ENCODE measurements at regions not wholly inside any gene's neighbourhood (a gene's known extent, or its start where the extent isn't known, plus 50 kb on each side); places are given as distances from the start of the nearest gene placed in this dataset.

DNA sequence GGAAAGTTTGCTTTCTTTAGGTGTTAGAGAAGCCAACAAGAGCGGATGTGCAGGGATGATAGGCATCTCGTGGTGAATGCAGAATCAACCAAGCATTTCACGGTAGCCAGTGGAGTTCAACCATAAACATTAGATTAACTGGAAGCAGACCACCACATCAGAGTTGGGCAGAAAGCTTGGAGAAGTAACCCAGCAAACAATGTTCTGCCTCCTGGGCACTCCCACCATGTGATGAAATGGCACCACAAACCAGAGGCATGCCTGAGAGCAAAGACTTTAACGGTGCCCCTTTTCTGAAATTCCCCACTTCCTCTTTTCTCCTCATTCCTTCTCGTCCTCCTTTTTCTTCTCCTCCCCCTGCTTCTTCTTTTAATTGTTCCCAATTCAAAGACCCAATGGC, 193.5 kb upstream of the ANKFN1 start:
- Histone ChIP-seq H3K27me3 (no peaks in the 10 kb centered on the region), H3K27ac (no peak overlapping the region), H3K4me3 (no peak overlapping the region), H3K4me1 (no peaks in the 10 kb centered on the region), H3K36me3 (no peaks in the 10 kb centered on the region), H3K9me3 (no peaks in the 10 kb centered on the region)
- TF ChIP-seq EP300 (IDR thresholded peaks at IDR 0.05) (no peak), POLR2A (IDR thresholded peaks at IDR 0.05) (no peak), POLR2AphosphoS5 (IDR thresholded peaks at IDR 0.05) (no peak)
- TF ChIP-seq, protein P1, sequence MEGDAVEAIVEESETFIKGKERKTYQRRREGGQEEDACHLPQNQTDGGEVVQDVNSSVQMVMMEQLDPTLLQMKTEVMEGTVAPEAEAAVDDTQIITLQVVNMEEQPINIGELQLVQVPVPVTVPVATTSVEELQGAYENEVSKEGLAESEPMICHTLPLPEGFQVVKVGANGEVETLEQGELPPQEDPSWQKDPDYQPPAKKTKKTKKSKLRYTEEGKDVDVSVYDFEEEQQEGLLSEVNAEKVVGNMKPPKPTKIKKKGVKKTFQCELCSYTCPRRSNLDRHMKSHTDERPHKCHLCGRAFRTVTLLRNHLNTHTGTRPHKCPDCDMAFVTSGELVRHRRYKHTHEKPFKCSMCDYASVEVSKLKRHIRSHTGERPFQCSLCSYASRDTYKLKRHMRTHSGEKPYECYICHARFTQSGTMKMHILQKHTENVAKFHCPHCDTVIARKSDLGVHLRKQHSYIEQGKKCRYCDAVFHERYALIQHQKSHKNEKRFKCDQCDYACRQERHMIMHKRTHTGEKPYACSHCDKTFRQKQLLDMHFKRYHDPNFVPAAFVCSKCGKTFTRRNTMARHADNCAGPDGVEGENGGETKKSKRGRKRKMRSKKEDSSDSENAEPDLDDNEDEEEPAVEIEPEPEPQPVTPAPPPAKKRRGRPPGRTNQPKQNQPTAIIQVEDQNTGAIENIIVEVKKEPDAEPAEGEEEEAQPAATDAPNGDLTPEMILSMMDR (IDR thresholded peaks at IDR 0.05): no peak
- ATAC-seq: no peak
- WGBS, 2 donors (ENCODE audit: low coverage in 1 of 2): 85 to 92% methylated on average over 4 to 5 of the region's 5 CpGs

DNA sequence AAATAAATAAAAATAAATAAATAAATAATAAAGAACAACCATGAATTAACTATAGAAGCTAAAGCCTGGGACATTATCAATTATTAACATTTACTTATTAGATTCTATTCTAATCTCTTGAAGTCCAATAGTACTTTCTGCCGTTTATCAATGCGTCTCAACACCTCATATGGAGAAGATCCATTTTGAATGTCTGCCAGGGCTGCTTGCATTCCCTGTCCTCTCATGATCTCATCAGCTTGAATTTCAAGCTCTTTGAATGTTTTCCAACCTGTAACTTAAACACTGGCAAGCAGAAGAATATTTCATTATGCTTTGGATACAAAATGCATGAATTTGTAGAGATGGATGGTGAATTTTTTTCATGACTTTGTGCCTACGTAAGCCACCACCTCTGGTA, 191.9 kb upstream of the ANKFN1 start:
- Histone ChIP-seq H3K27me3 (no peaks in the 10 kb centered on the region), H3K9me3 (no peaks in the 10 kb centered on the region), H3K4me3 (no peak overlapping the region), H3K36me3 (no peaks in the 10 kb centered on the region), H3K27ac (no peak overlapping the region), H3K4me1 (no peaks in the 10 kb centered on the region)
- TF ChIP-seq POLR2A (IDR thresholded peaks at IDR 0.05) (no peak), EP300 (IDR thresholded peaks at IDR 0.05) (no peak)
- TF ChIP-seq, protein P1 (IDR thresholded peaks at IDR 0.05): no peak
- ATAC-seq: no peak
- 56 to 75% methylated on average over 3 of the region's 3 CpGs for WGBS, 2 donors (ENCODE audit: low coverage in 1 of 2)

DNA sequence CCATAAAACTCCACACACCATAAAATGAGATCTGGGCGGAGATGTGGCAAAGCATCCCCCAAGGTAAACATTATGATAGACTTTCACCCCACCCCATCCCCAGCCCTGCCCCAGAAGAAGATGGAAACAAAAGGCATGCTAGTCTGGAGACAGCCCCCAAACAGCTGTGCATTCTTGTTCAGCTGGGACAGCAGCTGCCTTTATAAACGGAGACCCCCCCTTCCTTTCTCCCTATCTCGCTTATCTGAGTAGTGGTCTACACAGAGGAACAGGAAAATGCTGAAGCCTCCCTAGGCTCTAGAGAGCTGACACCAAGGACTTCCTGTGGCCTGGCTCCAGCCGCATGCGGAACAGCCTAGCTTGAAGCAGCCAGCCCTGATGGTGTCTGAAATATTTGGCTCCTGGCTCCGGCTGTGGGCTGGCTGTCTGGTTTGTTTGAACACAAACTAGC, 190.3 kb upstream of the ANKFN1 start:
- H3K4me1 ChIP-seq: no peaks in the 10 kb centered on the region
- H3K9me3 ChIP-seq: no peaks in the 10 kb centered on the region
- H3K36me3 ChIP-seq: no peaks in the 10 kb centered on the region
- 21 to 24% methylated on average over 5 to 6 of the region's 6 CpGs for WGBS, 2 donors (ENCODE audit: low coverage in 1 of 2)
- no peak for TF ChIP-seq EP300 (IDR thresholded peaks at IDR 0.05)
- TF ChIP-seq, protein P1 (IDR thresholded peaks at IDR 0.05): no peak
- TF ChIP-seq POLR2AphosphoS5 (IDR thresholded peaks at IDR 0.05): no peak
- H3K27me3 ChIP-seq: no peaks in the 10 kb centered on the region
- no peak overlapping the region for H3K4me3 ChIP-seq
- no peak for ATAC-seq
- no peak overlapping the region for H3K27ac ChIP-seq

DNA sequence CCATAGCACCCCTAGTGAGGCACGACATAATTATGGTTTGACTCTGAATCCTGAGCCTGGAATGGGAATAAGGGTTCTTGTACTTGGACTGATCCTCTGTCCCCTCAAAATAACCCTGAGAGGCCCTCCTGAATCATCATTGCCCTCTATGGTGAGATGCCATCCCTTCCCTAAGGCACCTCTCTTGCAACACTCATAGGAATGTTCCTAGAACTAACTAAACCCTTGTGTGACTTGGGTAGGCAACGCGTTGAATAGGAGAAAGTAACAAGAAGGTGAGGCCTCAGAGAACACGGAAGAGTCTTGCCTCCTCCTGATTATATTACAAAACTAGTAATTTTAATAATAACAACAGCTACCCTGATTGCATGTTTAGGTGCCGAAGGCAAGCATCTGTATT, 189.1 kb upstream of the ANKFN1 start:
- 82 to 89% methylated on average over 2 to 5 of the region's 5 CpGs for WGBS, 2 donors (ENCODE audit: low coverage in 1 of 2)

DNA sequence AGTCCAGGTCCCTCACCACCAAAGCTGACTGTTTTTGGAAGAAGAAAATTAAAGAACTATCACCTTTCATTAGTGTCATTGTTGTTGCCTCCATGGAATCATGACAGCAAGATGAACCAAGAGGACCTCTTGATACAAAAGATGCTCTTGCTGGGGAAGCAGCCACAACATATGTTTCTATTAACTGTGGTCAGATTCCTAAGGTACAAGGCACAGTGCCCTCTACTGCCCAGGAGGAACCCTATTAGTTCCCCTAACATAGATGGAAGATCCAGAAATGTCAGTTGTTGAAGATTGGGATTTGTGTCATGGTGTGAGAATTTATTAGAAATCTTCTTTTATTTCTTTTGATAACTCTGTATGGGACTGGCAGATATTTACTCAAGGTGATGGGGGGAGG, 188.2 kb upstream of the ANKFN1 start:
- Histone ChIP-seq H3K4me1 (no peaks in the 10 kb centered on the region), H3K4me3 (no peak overlapping the region), H3K9me3 (no peaks in the 10 kb centered on the region), H3K36me3 (no peaks in the 10 kb centered on the region), H3K27me3 (no peaks in the 10 kb centered on the region), H3K27ac (no peak overlapping the region)
- ATAC-seq: no peak
- no peak for TF ChIP-seq POLR2AphosphoS5 (IDR thresholded peaks at IDR 0.05)
- TF ChIP-seq EP300 (IDR thresholded peaks at IDR 0.05): no peak
- no peak for TF ChIP-seq POLR2A (IDR thresholded peaks at IDR 0.05)
- TF ChIP-seq, protein P1 (IDR thresholded peaks at IDR 0.05): no peak

More for the DNA sequence above, 189.1 kb upstream of the ANKFN1 start:
- Histone ChIP-seq H3K36me3 (no peaks in the 10 kb centered on the region), H3K9me3 (no peaks in the 10 kb centered on the region), H3K27ac (no peak overlapping the region), H3K27me3 (no peaks in the 10 kb centered on the region), H3K4me3 (no peak overlapping the region), H3K4me1 (no peaks in the 10 kb centered on the region)
- TF ChIP-seq, protein P1 (IDR thresholded peaks at IDR 0.05): no peak
- TF ChIP-seq EP300 (IDR thresholded peaks at IDR 0.05) (no peak), POLR2A (IDR thresholded peaks at IDR 0.05) (no peak), POLR2AphosphoS5 (IDR thresholded peaks at IDR 0.05) (no peak)
- ATAC-seq: no peak
